A549 (cell line): ENCODE measurements at regions not wholly inside any gene's neighbourhood (a gene's known extent, or its start where the extent isn't known, plus 50 kb on each side); places are given as distances from the start of the nearest gene placed in this dataset.

Experiments
- ATAC-seq, 2 experiments: fragments of 200-7000 bp in 1 of 2; fragments of >200 bp in 1 of 2; cut with Nextera tagmentation in 1 of 2; cut with Tn5 transposase in 1 of 2; 3 replicates each; pipeline versions ENCODE4 v1.8.0 to v1.9.1; 2018 to 2020; ENCODE audit warnings: mild to moderate bottlenecking in 1 of 2, moderate library complexity in 1 of 2
- CTCF ChIA-PET: fragments of 300-600 bp; sonication (Branson Sonifier 250); formaldehyde crosslinking; extraction: SDS; loops from one replicate; lab custom pipeline; 2021; ENCODE audit warnings: antibody characterized with exemption, inconsistent platforms; lab: Yijun Ruan, JAX
- POLR2A ChIA-PET: fragments of 350-600 bp; formaldehyde crosslinking; extraction: SDS; loops from one replicate; lab custom pipeline; 2021; ENCODE audit warnings: antibody characterized with exemption, inconsistent platforms; lab: Yijun Ruan, JAX
- DNase-seq, 2 experiments: peaks; one replicate each; pipeline versions ENCODE4 v3.0.0 to v3.0.0-alpha.2; 2011 to 2016; ENCODE audit warnings: low read depth in 1 of 2, low spot score in 1 of 2
- FAIRE-seq: peaks from 2 replicates; lab custom pipeline; 2011; peaks lifted over from hg19 to GRCh38; lab: Jason Lieb, UNC
- H3K27ac ChIP-seq, 2 experiments: fragments of >200 bp; sonication (Bioruptor Twin); formaldehyde crosslinking; 3 replicates each; pipeline ENCODE4 v1.5.1; 2016 to 2017
- H3K4me1 ChIP-seq: fragments of >200 bp; sonication (Bioruptor Twin); formaldehyde crosslinking; 3 replicates; pipeline ENCODE4 v1.6.1; 2016
- H3K4me2 ChIP-seq: fragments of >200 bp; sonication (Bioruptor Twin); formaldehyde crosslinking; 3 replicates; pipeline ENCODE4 v1.6.1; 2016
- H3K4me3 ChIP-seq: fragments of >200 bp; sonication (Bioruptor Twin); formaldehyde crosslinking; 3 replicates; pipeline ENCODE4 v1.5.1; 2016
- H3K9me3 ChIP-seq: fragments of >200 bp; sonication (Bioruptor Twin); formaldehyde crosslinking; 3 replicates; pipeline ENCODE4 v1.6.1; 2016
- FOSL2 ChIP-seq, 2 experiments: fragments of 450-650 bp in 1 of 2; fragments of >200 bp in 1 of 2; sonication (Bioruptor Twin) in 1 of 2; formaldehyde crosslinking; IDR thresholded peaks; 2 replicates each; pipeline versions ENCODE4 v1.5.0 to v1.6.1; 2016 to 2020; ENCODE audit warnings: mild to moderate bottlenecking in 1 of 2, moderate library complexity in 1 of 2
- HDAC2 ChIP-seq: fragments of 200-600 bp; sonication (generic); IDR thresholded peaks from 2 replicates; pipeline ENCODE4 v1.6.1; 2016
- JUNB ChIP-seq: fragments of >200 bp; sonication (Bioruptor Twin); formaldehyde crosslinking; IDR thresholded peaks from 2 replicates; pipeline ENCODE4 v1.6.1; 2016
- KDM1A ChIP-seq: fragments of 200-600 bp; sonication (generic); IDR thresholded peaks from 2 replicates; pipeline ENCODE4 v1.6.1; 2016; ENCODE audit warnings: low read depth, mild to moderate bottlenecking
- KDM5A ChIP-seq: fragments of 200-600 bp; sonication (generic); IDR thresholded peaks from 2 replicates; pipeline ENCODE4 v1.6.1; 2016; ENCODE audit warnings: antibody characterized with exemption, mild to moderate bottlenecking
- MAZ ChIP-seq: fragments of 150-350 bp; IDR thresholded peaks from 2 replicates; pipeline ENCODE4 v1.6.1; 2014; ENCODE audit warnings: antibody characterized with exemption, low read depth, low read length, borderline replicate concordance
- MYC ChIP-seq: IDR thresholded peaks from 2 replicates; pipeline ENCODE4 v1.6.1; 2012; ENCODE audit warnings: mild to moderate bottlenecking, inconsistent platforms, low read length, improper control_type of control experiment, borderline replicate concordance
- NPAS2 ChIP-seq: fragments of 250-450 bp; sonication (Bioruptor Pico); IDR thresholded peaks from 2 replicates; pipeline ENCODE4 v1.8.0; 2022; ENCODE audit warnings: mild to moderate bottlenecking, moderate library complexity, borderline replicate concordance
- POLR2A ChIP-seq: IDR thresholded peaks from 2 replicates; pipeline ENCODE4 v1.6.1; 2012; ENCODE audit warnings: mild to moderate bottlenecking, low read length
- RARB ChIP-seq: fragments of 250-450 bp; sonication (Bioruptor Pico); IDR thresholded peaks from 2 replicates; pipeline ENCODE4 v1.8.0; 2021; ENCODE audit warnings: mild to moderate bottlenecking, moderate library complexity
- RFX5 ChIP-seq: fragments of 450-650 bp; IDR thresholded peaks from 2 replicates; pipeline ENCODE4 v1.7.1; 2014; ENCODE audit warnings: antibody characterized with exemption, mild to moderate bottlenecking, moderate library complexity
- RNF2 ChIP-seq: fragments of 200-600 bp; sonication (generic); IDR thresholded peaks from 2 replicates; pipeline ENCODE4 v1.6.1; 2016; ENCODE audit warnings: low read depth, mild to moderate bottlenecking, antibody characterized with exemption, moderate library complexity, borderline replicate concordance
- SMC3 ChIP-seq: fragments of >200 bp; sonication (Bioruptor Twin); formaldehyde crosslinking; IDR thresholded peaks from 3 replicates; pipeline ENCODE4 v1.6.1; 2018; ENCODE audit warnings: inconsistent platforms
- SREBF2 ChIP-seq: fragments of 450-650 bp; IDR thresholded peaks from 2 replicates; pipeline ENCODE4 v1.6.1; 2014; ENCODE audit warnings: mild to moderate bottlenecking, moderate library complexity
- ZC3H11A ChIP-seq: fragments of 450-650 bp; IDR thresholded peaks from 2 replicates; pipeline ENCODE4 v1.6.1; 2014; ENCODE audit warnings: antibody characterized with exemption, mild to moderate bottlenecking
- ZFP36 ChIP-seq: fragments of 450-650 bp; IDR thresholded peaks from 2 replicates; pipeline ENCODE4 v1.6.1; 2014; ENCODE audit warnings: borderline replicate concordance; ENCODE audit not compliant: partially characterized antibody
- WGBS: methylation state at CpG from one replicate; pipeline ENCODE4 v1.1.6; 2017; ENCODE audit errors: missing lambda C conversion rate; 5-methylcytosine and 5-hydroxymethylcytosine counted together
- TF ChIP-seq, protein P1 (sequence below): fragments of 450-650 bp; IDR thresholded peaks from 2 replicates; pipeline ENCODE4 v1.6.1; 2014; ENCODE audit warnings: antibody characterized with exemption
- TF ChIP-seq, protein P2 (sequence below): fragments of 250-450 bp; sonication (Bioruptor Pico); IDR thresholded peaks from 2 replicates; pipeline ENCODE4 v1.5.0; 2021; ENCODE audit warnings: mild to moderate bottlenecking, moderate library complexity, borderline replicate concordance
- TF ChIP-seq, protein P3 (sequence below): fragments of 200-600 bp; sonication (generic); IDR thresholded peaks from 2 replicates; pipeline ENCODE4 v1.6.1; 2016; ENCODE audit warnings: antibody characterized with exemption, mild to moderate bottlenecking, moderate library complexity
- TF ChIP-seq, protein P4 (sequence below): fragments of >200 bp; sonication (Bioruptor Twin); formaldehyde crosslinking; IDR thresholded peaks from 2 replicates; pipeline ENCODE4 v1.6.1; 2016
- TF ChIP-seq, protein P5 (sequence below): fragments of >200 bp; sonication (Bioruptor Twin); formaldehyde crosslinking; IDR thresholded peaks from 3 replicates; pipeline ENCODE4 v1.5.1; 2016

DNA sequence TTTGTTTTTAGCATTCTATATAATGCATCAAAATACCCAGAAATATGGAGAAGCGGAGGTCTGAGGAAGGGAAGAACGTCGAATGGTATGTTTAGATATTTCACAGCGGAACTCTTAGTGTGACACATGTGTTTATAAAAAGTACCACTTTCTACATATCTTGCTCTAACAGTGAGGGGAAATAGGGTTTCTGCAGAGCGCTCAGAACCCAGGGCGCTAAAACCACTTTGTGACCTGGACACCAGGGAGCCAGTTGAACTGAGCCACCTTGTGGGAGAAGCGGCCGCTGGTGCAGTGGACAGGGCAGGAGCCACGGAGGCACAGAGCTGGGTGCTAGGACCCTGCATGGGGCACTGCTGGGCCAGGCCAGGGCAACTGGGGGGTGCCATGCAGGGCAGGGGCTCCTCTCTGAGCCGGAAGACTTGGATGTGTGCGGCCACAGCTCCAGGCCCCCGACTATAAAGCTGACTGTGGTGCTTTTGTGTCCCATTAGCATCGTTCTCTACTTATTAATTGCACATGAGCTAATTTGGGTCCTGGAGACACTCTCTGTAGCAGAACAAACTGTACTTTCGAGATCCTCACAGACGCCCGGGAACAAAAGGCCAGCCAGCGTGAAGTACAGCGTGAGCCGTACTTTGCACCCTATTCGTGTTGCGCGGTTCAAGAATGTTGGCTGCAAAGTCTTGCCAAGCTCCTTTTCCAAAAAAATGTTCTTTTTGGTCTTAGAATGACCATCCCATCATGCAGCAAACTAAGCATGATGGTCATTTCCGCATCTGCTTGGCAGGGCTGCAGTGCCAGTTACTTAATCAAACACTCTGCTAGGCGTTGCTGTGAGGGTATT lies 151.9 kb upstream of the ALKAL2 start:
- CTCF ChIA-PET = no interaction called here
- no peak overlapping the region for H3K27ac ChIP-seq
- POLR2A ChIA-PET = no interaction called here
- no peak for TF ChIP-seq HDAC2
- no peak for TF ChIP-seq RNF2
- TF ChIP-seq, all 56 proteins: peak for 0
- Histone ChIP-seq H3K4me2 (no peak overlapping the region), H3K9me3 (0 out of 3 replicates have a peak, but pooled peaks cover 5% of the 10 kb centered on the region), H3K4me3 (no peak overlapping the region), H3K4me1 (no peaks in the 10 kb centered on the region)
- WGBS = 60% methylated on average over 24 of the region's 24 CpGs
- DNase-seq (no peak), ATAC-seq (peak in 1 of 2 experiments; percentile 30; a peak in 2 of 6 replicates), FAIRE-seq (no peak)

DNA sequence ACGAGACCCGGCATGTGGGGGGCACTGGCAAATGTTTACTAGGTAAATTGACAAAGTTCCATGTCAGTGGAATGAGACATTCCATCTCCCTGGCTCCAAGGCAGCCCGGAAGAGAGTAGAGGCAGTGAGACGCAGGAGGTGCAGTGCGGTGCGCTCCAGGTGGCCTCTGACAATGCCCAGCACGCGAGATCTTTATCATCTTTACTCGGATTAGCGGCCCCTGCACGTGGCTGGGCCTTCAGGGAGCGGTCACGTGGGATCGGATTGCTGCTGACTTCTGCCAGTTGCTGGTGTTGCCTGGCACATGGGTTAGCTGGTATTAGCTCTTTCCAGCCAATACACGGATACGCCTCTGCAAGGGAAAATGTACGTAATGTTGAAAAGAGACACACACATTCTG lies 151.2 kb upstream of the ALKAL2 start:
- Histone ChIP-seq H3K4me3 (no peak overlapping the region), H3K27ac (no peak overlapping the region), H3K9me3 (0 out of 3 replicates have a peak, but pooled peaks cover 5% of the 10 kb centered on the region), H3K4me2 (no peak overlapping the region), H3K4me1 (no peaks in the 10 kb centered on the region)
- DNase-seq = no peak
- WGBS = 36% methylated on average over 17 of the region's 17 CpGs
- FAIRE-seq = no peak
- POLR2A ChIA-PET = no interaction called here
- CTCF ChIA-PET = no interaction called here
- TF ChIP-seq, protein P1, sequence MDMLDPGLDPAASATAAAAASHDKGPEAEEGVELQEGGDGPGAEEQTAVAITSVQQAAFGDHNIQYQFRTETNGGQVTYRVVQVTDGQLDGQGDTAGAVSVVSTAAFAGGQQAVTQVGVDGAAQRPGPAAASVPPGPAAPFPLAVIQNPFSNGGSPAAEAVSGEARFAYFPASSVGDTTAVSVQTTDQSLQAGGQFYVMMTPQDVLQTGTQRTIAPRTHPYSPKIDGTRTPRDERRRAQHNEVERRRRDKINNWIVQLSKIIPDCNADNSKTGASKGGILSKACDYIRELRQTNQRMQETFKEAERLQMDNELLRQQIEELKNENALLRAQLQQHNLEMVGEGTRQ = peak; percentile 32; the same call in 1 of the 2 replicates
- TF ChIP-seq, protein P2, sequence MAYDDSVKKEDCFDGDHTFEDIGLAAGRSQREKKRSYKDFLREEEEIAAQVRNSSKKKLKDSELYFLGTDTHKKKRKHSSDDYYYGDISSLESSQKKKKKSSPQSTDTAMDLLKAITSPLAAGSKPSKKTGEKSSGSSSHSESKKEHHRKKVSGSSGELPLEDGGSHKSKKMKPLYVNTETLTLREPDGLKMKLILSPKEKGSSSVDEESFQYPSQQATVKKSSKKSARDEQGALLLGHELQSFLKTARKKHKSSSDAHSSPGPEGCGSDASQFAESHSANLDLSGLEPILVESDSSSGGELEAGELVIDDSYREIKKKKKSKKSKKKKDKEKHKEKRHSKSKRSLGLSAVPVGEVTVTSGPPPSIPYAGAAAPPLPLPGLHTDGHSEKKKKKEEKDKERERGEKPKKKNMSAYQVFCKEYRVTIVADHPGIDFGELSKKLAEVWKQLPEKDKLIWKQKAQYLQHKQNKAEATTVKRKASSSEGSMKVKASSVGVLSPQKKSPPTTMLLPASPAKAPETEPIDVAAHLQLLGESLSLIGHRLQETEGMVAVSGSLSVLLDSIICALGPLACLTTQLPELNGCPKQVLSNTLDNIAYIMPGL (CRISPR knock-in tag) = no peak
- ATAC-seq = no peak; a peak in 1 of 6 replicates

DNA sequence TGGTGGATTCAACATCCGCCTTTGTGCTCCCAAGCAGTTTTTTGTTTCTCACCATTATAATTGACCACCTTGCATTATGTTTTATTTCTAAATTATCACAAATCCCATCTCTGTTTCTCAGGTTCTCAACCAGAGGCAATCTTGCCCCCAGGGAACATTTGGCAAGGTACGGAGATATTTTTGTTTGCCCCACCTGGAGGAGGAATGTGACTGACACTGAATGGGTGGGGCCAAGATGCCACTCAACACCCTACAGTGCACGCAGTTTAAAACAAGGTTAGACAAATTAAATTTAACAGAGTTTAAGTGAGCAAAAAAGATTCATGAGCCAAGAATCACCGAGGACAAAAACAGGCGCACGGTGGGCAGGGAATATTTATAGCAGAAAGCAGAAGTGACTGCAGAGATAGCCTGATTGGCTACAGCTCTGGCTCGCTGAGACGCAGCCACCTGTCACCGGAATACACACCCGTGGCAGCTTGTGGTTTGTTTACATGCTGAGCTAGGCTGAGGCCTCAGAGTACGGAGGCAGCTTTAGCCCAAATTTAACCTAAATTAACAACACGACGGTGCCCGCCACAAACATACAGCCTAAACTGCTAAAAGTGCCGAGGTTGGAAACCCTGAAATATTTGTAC lies 150.0 kb upstream of the ALKAL2 start:
- Histone ChIP-seq H3K9me3 (0 out of 3 replicates have a peak, but pooled peaks cover 5% of the 10 kb centered on the region), H3K4me1 (no peaks in the 10 kb centered on the region), H3K27ac (no peak overlapping the region), H3K4me2 (0 out of 3 replicates have a peak overlapping the region, but pooled peaks have one; percentile 16), H3K4me3 (no peak overlapping the region)
- ATAC-seq (peak in 1 of 2 experiments; percentile 37; a peak in 1 of 6 replicates), DNase-seq (no peak), FAIRE-seq (no peak)
- POLR2A ChIA-PET = no interaction called here
- 23% methylated on average over 15 of the region's 15 CpGs for WGBS
- CTCF ChIA-PET = no interaction called here
- TF ChIP-seq RARB (no peak), NPAS2 (CRISPR knock-in tag) (no peak), KDM1A (no peak), ZFP36 (no peak), MAZ (no peak), ZC3H11A (no peak), SMC3 (no peak), KDM5A (no peak), POLR2A (no peak), MYC (no peak), RFX5 (no peak), FOSL2 (IDR thresholded peaks at IDR 0.05) (no peak), FOSL2 (CRISPR knock-in tag; IDR thresholded peaks at IDR 0.05) (no peak), SREBF2 (no peak), JUNB (no peak)
- TF ChIP-seq, protein P3, sequence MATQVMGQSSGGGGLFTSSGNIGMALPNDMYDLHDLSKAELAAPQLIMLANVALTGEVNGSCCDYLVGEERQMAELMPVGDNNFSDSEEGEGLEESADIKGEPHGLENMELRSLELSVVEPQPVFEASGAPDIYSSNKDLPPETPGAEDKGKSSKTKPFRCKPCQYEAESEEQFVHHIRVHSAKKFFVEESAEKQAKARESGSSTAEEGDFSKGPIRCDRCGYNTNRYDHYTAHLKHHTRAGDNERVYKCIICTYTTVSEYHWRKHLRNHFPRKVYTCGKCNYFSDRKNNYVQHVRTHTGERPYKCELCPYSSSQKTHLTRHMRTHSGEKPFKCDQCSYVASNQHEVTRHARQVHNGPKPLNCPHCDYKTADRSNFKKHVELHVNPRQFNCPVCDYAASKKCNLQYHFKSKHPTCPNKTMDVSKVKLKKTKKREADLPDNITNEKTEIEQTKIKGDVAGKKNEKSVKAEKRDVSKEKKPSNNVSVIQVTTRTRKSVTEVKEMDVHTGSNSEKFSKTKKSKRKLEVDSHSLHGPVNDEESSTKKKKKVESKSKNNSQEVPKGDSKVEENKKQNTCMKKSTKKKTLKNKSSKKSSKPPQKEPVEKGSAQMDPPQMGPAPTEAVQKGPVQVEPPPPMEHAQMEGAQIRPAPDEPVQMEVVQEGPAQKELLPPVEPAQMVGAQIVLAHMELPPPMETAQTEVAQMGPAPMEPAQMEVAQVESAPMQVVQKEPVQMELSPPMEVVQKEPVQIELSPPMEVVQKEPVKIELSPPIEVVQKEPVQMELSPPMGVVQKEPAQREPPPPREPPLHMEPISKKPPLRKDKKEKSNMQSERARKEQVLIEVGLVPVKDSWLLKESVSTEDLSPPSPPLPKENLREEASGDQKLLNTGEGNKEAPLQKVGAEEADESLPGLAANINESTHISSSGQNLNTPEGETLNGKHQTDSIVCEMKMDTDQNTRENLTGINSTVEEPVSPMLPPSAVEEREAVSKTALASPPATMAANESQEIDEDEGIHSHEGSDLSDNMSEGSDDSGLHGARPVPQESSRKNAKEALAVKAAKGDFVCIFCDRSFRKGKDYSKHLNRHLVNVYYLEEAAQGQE = no peak
- TF ChIP-seq, protein P4, sequence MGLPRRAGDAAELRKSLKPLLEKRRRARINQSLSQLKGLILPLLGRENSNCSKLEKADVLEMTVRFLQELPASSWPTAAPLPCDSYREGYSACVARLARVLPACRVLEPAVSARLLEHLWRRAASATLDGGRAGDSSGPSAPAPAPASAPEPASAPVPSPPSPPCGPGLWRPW = no peak
- TF ChIP-seq, protein P5, sequence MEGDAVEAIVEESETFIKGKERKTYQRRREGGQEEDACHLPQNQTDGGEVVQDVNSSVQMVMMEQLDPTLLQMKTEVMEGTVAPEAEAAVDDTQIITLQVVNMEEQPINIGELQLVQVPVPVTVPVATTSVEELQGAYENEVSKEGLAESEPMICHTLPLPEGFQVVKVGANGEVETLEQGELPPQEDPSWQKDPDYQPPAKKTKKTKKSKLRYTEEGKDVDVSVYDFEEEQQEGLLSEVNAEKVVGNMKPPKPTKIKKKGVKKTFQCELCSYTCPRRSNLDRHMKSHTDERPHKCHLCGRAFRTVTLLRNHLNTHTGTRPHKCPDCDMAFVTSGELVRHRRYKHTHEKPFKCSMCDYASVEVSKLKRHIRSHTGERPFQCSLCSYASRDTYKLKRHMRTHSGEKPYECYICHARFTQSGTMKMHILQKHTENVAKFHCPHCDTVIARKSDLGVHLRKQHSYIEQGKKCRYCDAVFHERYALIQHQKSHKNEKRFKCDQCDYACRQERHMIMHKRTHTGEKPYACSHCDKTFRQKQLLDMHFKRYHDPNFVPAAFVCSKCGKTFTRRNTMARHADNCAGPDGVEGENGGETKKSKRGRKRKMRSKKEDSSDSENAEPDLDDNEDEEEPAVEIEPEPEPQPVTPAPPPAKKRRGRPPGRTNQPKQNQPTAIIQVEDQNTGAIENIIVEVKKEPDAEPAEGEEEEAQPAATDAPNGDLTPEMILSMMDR = no peak
